Left colon (tissue), 2 donors: ENCODE measurements at regions not wholly inside any gene's neighbourhood (a gene's known extent, or its start where the extent isn't known, plus 50 kb on each side); places are given as distances from the start of the nearest gene placed in this dataset.

Experiments used
- ATAC-seq: fragments of 200-7000 bp; cut with Tn5 transposase; one replicate; pipeline ENCODE4 v1.9.1; 2020; ENCODE audit warnings: mild to moderate bottlenecking, moderate library complexity
- DNase-seq, 2 donors: peaks; one replicate each; pipeline ENCODE4 v3.0.0-alpha.2; 2020
- intact Hi-C, 2 donors: fragments of 100-400 bp; cut with DNase I in 1 of 2; cut with micrococcal nuclease in 1 of 2; formaldehyde crosslinking; loops; one replicate each; pipeline versions ENCODE4 v1.11.2 to v1.14.0; 2022; cut with DNase I, micrococcal nuclease
- donor health status: DM: no; HTN: no; CAD: no.
- donor health status: DM: yes; HTN: yes; CAD: no.

DNA sequence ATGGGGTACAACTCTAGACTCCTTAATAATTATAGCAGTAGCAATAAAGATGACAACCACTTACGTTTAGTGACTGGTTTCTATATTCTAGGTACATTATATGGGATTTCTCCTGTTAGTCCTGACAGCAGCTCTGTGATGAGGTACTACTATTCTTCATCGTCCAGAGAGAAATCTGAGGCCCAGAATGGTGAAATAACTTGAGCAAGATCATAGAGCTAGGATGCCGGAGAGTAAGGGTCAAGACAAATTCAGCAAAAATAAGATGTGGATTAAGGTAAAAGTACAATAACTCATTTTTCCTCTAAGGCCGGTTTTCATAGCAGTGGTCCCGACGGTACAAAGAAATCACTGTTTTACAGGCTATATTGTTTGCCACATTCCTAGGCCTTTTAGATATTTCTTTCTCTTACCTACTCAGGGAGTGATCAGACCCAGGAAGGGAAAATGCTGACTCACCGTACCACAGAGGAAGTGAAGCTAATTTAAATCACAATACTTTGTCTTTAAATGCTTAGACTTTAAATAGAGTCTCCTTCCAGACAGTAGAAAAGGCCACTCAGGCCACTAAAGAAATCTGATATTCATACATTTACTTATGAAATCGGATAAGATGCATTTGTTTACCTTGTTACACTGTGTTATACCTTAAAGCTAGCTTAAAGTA, 2023.0 kb upstream of the AGA start:
- DNase-seq (no peak), ATAC-seq (no peak)
- intact Hi-C loops, result no loop called here

DNA sequence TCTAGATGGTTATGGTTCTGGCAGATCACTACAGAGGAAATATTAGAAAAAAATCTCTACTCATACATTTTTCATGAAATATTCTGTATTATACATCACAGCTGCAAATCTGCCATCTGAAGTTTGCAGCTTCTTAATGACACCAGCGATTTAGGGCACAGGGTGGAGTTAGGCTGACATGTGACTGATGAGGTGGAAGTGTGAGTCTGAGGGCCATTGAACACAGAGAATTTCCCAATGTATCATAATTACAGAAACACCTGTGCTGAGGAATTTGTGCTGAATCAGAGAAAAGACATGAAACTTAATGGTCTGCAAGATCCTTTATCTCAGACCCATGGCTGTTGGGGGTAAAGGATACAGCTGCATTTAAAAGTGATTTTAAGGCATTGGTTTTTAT, 2025.6 kb upstream of the AGA start:
- intact Hi-C loops, result no loop called here
- ATAC-seq, result no peak

DNA sequence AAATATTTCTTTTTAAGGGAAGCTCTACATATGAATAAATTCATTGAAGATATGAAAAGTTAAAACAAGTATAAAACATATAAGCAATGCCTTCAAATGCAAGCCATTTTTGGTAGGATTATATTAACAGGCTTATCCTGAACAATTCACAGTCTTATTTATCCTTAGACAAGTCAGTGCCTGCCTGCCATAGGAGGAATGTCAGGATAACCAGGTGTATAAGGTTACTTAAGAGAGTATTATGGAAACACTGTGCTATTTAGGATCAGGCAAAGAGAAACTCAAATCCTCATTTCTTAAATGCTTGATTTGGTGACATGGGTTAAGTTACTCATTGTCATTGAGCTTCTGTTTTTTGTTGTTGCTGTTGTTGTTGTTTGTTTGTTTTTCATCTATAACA, 2029.9 kb upstream of the AGA start:
- intact Hi-C loops, result no loop called here
- ATAC-seq (no peak), DNase-seq (no peak)

More for the DNA sequence above, 2025.6 kb upstream of the AGA start:
- DNase-seq, result no peak

DNA sequence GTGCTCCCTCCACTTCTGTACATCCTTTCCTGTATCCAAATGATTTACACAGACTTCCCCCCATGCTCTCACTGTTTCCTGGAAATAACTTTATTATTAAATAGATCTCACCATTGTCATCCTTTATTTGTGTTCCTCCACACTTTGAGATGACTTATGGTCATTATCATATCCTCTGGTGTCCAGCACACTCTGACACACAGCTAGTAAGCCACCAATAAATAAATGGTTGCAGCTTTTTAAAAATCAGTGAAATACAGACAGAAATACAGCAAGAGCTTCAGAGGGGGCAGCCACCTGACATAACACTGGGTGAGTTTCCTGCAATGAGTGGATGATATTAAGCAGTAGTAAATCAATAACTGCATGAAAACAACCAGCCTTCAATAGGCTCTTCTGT, 2036.4 kb upstream of the AGA start:
- ATAC-seq, result no peak
- DNase-seq, result no peak
- intact Hi-C loops, result no loop called here

DNA sequence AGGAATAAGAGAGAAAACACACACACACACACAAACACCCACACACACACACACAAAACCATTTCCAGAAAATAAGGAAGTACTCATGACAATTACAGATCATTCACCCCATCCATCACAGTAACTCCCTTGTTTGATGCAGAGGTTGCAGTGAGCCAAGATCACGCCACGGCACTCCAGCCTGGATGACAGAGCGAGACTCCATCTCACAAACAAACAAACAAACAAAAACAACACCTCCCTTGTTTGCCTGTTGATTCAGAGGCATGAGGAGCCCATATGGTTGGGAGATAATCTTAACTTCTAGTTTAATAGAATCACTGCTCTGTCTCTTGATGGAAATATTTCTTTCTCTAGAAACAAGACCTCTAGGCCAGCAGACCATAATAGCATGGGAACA, 2043.5 kb upstream of the AGA start:
- DNase-seq (no peak), ATAC-seq (no peak)
- intact Hi-C loops, result no loop called here

DNA sequence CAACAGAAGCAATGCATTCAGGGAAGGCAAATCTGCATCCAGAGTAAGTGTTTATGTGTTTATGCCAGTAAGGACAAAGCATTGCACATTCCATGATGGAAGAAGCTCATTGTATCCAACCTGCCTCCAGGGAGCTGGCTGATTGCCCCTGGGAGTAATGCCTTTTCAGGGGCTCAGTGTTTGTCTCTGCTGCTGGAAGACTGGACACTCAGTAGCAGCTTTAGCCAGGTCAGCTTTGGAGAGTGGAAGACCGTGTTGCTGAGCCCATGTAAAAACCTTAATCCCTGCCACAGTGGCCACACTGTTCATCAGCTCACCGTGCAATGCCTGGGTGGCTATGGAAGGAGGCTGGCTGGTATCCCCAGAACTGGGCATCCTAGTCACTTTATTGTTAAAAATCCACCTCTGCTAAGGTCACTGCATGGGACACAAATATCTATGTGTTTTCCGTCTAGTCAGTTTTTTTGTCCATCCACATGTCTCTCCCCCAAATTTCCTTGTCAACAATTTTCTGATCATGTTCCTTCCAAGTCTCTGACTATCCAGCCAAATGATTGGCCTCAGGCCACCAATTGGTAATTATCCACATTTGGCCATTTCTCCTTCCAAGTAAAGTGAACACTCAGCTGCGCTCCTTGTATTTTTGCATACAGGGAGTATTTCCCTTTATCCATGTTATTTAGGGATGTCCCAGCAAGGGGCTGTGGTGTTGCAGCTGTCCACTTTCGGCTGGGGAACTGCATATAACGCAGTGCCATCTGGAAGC, 2044.5 kb upstream of the AGA start:
- no peak for ATAC-seq
- intact Hi-C loops, result no loop called here
- no peak for DNase-seq

DNA sequence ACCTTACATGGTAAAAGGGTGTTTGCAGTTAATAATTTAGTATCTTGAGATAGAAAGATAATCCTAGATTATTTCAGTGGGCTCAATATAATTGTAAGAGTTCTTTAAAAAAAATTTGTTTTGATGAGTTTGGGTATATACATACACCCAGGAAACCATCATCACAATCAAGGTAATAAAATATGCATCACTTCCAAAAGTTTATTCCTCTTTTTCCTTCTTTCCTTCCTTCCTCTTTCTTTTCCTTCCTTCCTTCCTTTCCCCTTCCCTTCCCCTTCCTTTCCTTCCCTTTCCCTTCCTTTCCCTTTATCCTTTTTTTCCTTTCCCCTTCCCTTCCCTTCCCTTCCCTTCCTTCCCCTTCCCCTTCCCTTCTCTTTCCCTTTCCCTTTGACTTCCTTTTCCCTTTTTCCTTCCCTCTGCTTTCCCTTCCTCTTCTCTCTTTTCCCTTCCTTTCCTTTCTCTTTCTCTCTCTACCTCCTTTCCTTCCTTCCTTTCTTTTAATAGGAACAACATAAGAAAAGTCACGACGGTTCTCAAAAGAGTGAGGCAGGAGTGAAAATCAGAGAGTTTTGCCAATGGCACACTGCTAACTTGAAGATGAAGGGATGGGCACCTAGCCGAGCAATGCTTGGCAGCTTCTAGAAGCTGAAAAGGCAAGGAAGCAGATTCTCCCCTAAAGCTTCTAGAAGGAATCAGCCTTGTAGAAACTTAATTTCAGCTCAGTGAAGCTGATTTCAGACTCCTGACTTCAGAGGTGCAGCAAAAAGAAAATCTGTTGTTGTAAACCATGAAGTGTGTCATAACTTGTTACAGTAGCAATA, 2050.2 kb upstream of the AGA start:
- DNase-seq, result no peak
- intact Hi-C loops, result no loop called here
- no peak for ATAC-seq

DNA sequence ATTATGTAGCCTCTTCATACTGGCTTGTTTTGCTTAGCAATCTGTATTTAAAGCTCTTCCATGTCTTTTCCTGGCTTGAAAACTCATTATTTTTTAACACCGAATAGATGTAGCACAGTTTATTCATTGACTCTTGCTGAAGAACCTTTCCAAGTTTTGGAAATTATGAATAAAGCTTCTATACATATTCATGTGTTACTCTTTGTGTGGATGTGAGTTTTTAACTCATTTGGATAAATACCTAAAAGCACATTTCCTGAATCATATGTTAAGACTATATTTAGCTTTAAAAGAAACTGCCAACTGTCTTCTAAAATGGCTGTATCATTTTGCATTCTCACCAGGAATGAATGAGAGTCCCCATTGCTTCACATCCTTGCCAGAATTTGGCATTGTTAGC, 2061.7 kb upstream of the AGA start:
- DNase-seq, result no peak
- no peak for ATAC-seq
- intact Hi-C loops, result no loop called here

DNA sequence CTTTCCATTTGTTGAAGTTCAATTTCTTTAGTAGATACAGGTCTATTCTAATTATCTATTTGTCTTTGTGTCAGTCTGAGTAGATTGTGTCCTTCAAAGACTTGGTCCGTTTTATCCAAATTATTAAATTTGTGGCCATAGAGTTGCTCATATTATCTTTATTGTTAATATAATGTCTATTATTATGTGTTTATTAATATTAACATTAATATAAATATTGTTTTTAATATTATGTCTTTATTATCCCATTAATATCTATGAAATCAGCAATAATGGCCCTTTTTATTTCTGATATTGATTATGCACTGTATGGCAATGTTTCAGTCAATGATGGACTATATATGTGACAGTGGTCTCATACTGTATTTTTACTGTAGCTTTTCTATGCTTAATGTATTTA, 2067.3 kb upstream of the AGA start:
- intact Hi-C loops, result no loop called here
- DNase-seq (no peak), ATAC-seq (no peak)

DNA sequence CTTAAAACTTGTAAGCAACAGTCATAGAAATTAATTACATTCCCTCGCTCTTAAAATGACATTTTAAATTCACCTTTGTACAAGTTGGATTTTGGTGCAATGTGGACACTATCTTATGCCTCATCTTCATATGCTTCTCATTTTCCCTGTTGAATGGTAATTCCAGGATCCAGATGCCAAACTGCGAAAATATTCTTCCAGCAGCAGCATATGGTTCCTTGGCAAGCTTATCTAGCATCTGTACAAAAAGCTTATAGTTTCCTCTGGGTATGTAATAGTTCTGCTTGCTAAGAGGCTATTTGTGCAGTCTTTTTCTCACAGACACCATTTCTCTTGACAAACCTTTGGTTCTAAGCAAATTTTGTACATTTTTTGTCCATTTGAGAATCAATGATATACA, 2079.7 kb upstream of the AGA start:
- DNase-seq (no peak), ATAC-seq (no peak)
- intact Hi-C loops, result no loop called here

DNA sequence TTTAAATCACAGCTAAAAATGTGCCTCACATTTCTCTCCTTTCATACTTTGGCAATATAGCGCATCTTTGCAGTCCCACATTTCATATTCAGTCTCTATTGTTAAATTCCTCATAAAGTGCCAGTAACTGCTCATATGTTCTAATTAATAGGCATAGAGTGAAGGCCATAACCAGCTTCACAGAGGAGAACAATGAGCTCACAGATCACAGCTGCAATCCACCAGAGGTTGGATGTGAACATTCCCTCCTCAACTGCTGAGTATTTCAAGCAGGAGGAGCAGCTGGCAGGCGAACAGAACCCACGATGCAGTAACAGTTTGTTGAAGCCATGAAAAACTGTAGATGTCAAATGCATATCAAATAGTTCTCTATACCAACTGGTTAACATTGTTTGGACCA, 2088.7 kb upstream of the AGA start:
- ATAC-seq (no peak), DNase-seq (no peak)
- intact Hi-C loops, result no loop called here

DNA sequence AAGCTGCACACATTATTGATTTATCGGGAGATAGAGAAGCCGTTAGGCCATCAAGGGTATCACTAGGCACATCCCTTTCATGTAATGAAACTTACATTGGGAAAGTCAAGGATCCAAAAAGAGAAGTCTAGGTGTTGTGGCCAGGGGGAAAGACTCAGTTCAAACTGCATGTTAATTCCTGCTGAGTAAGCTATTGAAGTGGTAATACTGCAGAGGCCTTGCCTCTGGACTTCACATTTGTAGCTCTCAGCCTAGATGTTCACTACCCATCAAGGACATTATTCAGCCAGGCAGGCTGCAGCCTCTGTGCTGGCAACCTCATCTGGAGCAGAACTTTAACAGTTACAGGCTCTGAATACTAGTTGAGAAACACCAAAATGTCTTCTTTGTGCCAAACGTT, 2094.5 kb upstream of the AGA start:
- intact Hi-C loops, result no loop called here
- ATAC-seq (no peak), DNase-seq (no peak)

DNA sequence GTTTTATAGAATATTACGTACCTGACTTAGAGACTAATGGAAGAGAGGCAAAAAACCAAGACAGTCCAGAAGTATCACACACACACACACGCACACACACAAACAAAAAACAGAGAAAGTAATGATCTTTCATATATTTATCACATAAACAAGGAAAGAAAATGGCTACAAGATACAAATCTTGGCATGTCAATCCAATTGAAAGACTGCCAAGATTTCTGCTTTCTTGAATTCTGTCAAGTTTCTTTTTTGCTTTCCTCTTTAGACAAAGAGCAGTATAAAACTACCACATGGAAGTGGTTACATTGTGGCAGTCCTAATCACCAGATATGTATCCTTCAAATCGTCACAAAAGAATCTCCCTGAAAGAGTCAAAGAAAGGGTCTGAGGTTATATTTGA, 2097.4 kb upstream of the AGA start:
- DNase-seq, result no peak
- intact Hi-C loops, result no loop called here
- ATAC-seq, result no peak

DNA sequence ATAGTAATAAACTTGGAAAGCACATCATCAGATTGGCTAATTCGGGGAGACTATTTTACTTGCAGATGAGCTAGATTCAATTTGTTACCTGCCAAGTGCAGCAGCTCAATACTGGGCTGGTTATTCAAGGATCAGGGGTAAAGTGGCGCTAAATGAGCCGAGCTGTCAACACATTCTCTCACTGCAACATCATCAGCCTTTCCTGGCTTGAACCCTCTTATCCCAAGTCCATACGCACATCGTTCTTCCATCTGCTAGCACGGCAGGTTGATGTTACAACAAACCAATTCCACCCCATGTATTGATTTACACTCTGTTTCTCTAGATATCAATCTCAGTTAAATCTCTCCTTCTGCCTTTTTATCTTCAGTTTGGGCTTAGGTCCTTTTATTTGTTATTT, 2101.5 kb upstream of the AGA start:
- DNase-seq (no peak), ATAC-seq (no peak)
- intact Hi-C loops, result no loop called here

DNA sequence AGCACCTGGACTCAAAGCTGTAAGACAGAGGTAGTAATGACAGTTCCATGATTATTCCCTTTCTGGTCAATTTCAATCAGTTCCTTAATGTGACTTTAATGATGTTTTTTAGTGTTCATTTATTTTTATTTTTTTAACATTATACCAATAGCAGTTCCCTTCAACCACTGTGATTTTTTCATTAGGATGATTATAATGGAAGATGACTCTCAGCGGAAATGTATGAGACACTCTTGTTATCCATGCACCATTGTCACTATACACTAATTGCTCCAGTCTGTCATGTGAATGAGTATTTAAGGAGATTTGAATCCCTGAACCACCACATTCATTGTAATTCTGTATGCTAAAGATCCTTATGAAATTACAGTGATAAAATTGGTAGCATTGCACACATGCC, 2102.3 kb upstream of the AGA start:
- no peak for ATAC-seq
- intact Hi-C loops, result no loop called here
- no peak for DNase-seq

DNA sequence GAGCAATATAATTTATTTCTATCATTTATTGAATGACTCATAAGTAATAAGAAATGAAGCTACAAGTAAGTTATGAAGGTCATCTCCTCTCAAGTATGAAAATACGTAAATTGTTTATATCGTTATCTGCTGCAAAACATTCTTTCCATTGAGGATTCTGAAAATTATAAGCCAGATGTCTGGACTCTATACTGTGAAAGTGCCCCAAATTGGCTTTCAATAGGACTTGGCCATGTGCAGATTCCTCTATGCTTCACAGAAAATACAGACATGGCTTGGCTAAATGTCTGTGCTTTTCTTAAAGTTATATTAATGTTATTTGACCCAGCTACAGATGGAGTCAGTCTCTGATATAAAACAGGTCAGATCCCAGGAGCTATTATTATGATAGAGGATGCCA, 2109.9 kb upstream of the AGA start:
- intact Hi-C loops, result no loop called here
- no peak for DNase-seq
- ATAC-seq, result no peak

DNA sequence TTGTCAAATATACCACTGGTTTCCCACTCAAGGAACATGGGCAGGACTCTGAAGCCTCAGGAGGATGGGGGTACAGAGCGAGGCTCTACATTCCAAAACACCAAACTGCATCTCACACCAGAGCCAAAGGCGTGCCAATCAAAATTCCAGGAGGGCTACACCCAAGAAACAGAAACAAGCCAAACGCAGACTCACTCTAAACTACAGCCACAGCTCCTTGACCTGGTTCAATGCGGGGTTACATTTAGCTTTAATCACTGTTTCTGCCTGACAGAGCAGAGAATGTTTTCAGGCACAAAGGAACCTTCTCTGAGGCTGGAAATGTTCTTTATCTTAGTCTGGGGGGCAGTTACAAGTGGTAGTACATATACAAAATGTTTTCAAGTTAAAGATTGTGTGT, 2121.5 kb upstream of the AGA start:
- DNase-seq (no peak), ATAC-seq (no peak)
- intact Hi-C loops, result no loop called here

DNA sequence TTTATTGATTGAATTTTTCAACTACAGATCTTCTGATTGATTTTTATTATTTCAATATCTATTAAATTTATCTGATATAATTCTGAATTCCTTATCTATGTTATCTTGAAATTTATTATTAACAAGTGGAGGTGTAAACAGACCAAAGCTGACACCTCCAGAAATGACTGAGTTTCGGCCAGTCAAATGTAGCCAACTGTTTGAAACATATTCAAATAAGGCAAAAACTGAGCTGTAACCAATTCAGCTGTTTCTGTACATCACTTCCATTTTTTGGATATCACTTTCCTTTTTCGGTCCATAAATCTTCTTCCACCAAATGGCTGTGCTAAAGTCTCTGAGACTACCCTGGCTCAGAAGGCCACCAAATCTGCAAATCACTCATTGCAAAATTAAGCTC, 2127.3 kb upstream of the AGA start:
- intact Hi-C loops, result no loop called here
- DNase-seq (no peak), ATAC-seq (no peak)

DNA sequence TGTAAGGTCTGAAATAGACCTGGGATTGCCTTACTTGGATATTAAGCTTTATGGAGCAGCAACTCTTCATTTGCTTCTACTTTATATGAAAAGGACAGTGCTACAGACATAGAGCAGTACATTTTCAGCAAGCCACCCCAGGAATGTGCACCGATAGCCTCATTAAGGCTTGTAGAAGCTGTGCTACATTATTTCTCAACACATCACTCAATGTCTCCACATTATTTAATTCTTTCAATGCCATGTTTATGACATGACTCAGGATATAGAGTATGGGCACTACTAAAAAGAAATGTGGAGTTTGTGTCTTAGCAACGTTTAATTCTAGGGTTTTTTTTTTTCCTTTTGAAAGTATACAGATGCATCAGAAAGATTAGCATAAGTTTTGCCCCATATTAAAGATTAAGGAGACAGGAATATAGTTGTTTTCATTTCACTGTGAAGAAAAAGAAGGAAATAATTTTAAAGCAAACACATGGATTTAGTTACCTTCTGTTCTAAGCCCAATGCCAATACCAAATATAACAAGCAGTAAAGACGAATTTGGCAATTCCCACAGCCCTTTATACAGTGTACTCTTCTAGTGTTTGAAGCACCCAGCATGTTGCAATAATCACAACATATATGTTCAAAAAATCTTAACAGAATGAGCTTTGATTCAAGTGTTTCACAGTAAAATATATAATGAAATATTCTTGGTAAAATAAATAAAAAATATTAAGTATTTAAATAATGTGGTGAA, 2140.1 kb upstream of the AGA start:
- intact Hi-C loops, result no loop called here
- ATAC-seq (no peak), DNase-seq (no peak)

DNA sequence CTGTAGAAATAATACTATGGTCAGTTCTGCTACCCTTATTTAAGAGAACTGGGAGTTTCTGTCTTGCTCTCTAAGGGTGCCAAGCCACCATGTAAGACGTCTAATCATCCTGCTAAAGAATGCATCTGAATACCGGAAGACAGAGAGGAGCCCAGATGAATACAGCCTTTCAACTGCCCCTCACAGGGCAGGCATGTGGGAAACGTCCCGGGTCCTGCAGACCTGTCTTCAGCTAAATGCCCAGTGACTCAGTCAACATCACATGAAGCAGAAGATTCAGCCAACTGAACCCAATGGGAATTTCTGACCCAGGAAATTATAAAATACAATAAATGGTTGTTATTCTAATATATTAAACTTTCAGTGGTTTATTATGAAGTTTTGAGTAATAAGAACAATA, 2141.0 kb upstream of the AGA start:
- no peak for ATAC-seq
- intact Hi-C loops, result no loop called here
- no peak for DNase-seq
